Endothelial cell of umbilical vein (primary cell): ENCODE measurements at regions not wholly inside any gene's neighbourhood (a gene's known extent, or its start where the extent isn't known, plus 50 kb on each side); places are given as distances from the start of the nearest gene placed in this dataset.

Source experiments
- BruUV-seq: library from RNA; stranded (reverse); fragments of 400-500 nt; replicated peaks from 2 replicates; lab custom pipeline; 2021; lab: Mats Ljungman, UMichigan
- CTCF ChIA-PET: fragments of 300-600, 350-600 bp; sonication (Branson Sonifier 250); formaldehyde crosslinking; loops from one replicate; lab custom pipeline; 2021; ENCODE audit warnings: antibody characterized with exemption, inconsistent platforms; lab: Charles Lee
- POLR2A ChIA-PET: fragments of 300-600, 350-600 bp; sonication (Branson Sonifier 250); formaldehyde crosslinking; loops from one replicate; lab custom pipeline; 2021; ENCODE audit warnings: antibody characterized with exemption, inconsistent platforms; lab: Charles Lee
- DNase-seq: peaks from one replicate; pipeline ENCODE4 v3.0.0-alpha.2; 2011; ENCODE audit warnings: low read depth, low spot score
- FAIRE-seq: peaks from 2 replicates; lab custom pipeline; 2011; peaks lifted over from hg19 to GRCh38; lab: Jason Lieb, UNC
- H2AFZ ChIP-seq: 2 replicates; pipeline ENCODE4 v1.6.0; 2012; ENCODE audit warnings: low read depth, low read length, control low read depth, inconsistent platforms
- H3K27ac ChIP-seq: 2 replicates; pipeline ENCODE4 v1.5.1; 2011; ENCODE audit warnings: low read depth, mild to moderate bottlenecking, control low read depth, low read length, moderate library complexity; ENCODE audit not compliant: insufficient read depth
- H3K27me3 ChIP-seq, 2 experiments: 2 replicates each; pipeline versions ENCODE4 v1.6.0 to v1.6.1; 2011; ENCODE audit warnings: low read length in 2 of 2, mixed read lengths in 1 of 2; ENCODE audit not compliant: control insufficient read depth in 2 of 2, insufficient read depth in 2 of 2
- H3K36me3 ChIP-seq, 2 experiments: 2 replicates in 1 of 2; 3 replicates in 1 of 2; pipeline ENCODE4 v1.5.1; 2011; ENCODE audit warnings: low read length in 2 of 2, mild to moderate bottlenecking in 1 of 2, moderate library complexity in 1 of 2; ENCODE audit not compliant: control insufficient read depth in 2 of 2, insufficient read depth in 2 of 2; ENCODE audit errors: extremely low read depth in 1 of 2
- H3K4me1 ChIP-seq: 3 replicates; pipeline ENCODE4 v1.5.1; 2011; ENCODE audit warnings: mild to moderate bottlenecking, low read length; ENCODE audit not compliant: control insufficient read depth, insufficient read depth; ENCODE audit errors: extremely low read depth
- H3K4me2 ChIP-seq: 2 replicates; pipeline ENCODE4 v1.6.1; 2011; ENCODE audit warnings: low read length, control low read depth, mixed read lengths; ENCODE audit not compliant: insufficient read depth
- H3K4me3 ChIP-seq, 3 experiments: fragments of 200-600 bp in 1 of 3; sonication (generic), shearing (Covaris generic) in 1 of 3; replicated peaks in 1 of 3; 2 replicates each; pipeline ENCODE4 v1.5.1; 2011 to 2016; ENCODE audit warnings: control low read depth in 3 of 3, low read length in 3 of 3, mild to moderate bottlenecking in 2 of 3, inconsistent platforms in 1 of 3, low read depth in 1 of 3, moderate library complexity in 1 of 3; ENCODE audit not compliant: insufficient read depth in 1 of 3
- H3K79me2 ChIP-seq: 2 replicates; pipeline ENCODE4 v1.6.0; 2012; ENCODE audit warnings: low read length, inconsistent platforms; ENCODE audit not compliant: control insufficient read depth, insufficient read depth
- H3K9ac ChIP-seq: replicated peaks from 2 replicates; pipeline ENCODE3; 2011; ENCODE audit warnings: low read length, control low read depth; ENCODE audit not compliant: insufficient read depth; ENCODE audit errors: extremely low read depth
- H3K9me1 ChIP-seq: replicated peaks from 3 replicates; pipeline ENCODE4 v1.6.0; 2011; ENCODE audit warnings: mild to moderate bottlenecking, low read length; ENCODE audit not compliant: control insufficient read depth, insufficient read depth; ENCODE audit errors: extremely low read depth
- H3K9me3 ChIP-seq: replicated peaks from 2 replicates; pipeline ENCODE4 v1.5.1; 2012; ENCODE audit warnings: low read length, inconsistent platforms; ENCODE audit not compliant: control insufficient read depth, insufficient read depth
- H4K20me1 ChIP-seq: replicated peaks from 2 replicates; pipeline ENCODE3; 2011; ENCODE audit warnings: mild to moderate bottlenecking, low read length; ENCODE audit not compliant: control insufficient read depth, insufficient read depth; ENCODE audit errors: extremely low read depth
- EZH2 ChIP-seq: IDR thresholded peaks from 2 replicates; pipeline ENCODE4 v1.6.1; 2012; ENCODE audit warnings: borderline replicate concordance, low read depth, mild to moderate bottlenecking, moderate library complexity, low read length, inconsistent platforms; ENCODE audit not compliant: severe bottlenecking
- FOS ChIP-seq: IDR thresholded peaks from 2 replicates; pipeline ENCODE4 v1.6.1; 2011; ENCODE audit warnings: mild to moderate bottlenecking, low read length, moderate library complexity, borderline replicate concordance; ENCODE audit not compliant: insufficient read depth
- GATA2 ChIP-seq: IDR thresholded peaks from 2 replicates; pipeline ENCODE4 v1.7.0; 2011; ENCODE audit warnings: low read depth, mild to moderate bottlenecking, moderate library complexity, mixed read lengths, low read length; ENCODE audit not compliant: insufficient read length, insufficient read depth
- JUN ChIP-seq: IDR thresholded peaks from 2 replicates; pipeline ENCODE4 v1.6.1; 2011; ENCODE audit warnings: borderline replicate concordance, low read depth; ENCODE audit not compliant: insufficient read length, insufficient read depth
- MYC ChIP-seq: IDR thresholded peaks from one replicate; pipeline ENCODE4 v1.6.1; 2011; ENCODE audit warnings: mild to moderate bottlenecking, low read depth, low read length
- POLR2A ChIP-seq: IDR thresholded peaks from 2 replicates; pipeline ENCODE4 v1.6.1; 2012; ENCODE audit warnings: low read depth, mild to moderate bottlenecking, control low read depth, low read length
- POLR2AphosphoS5 ChIP-seq: IDR thresholded peaks from 2 replicates; pipeline ENCODE4 v1.6.1; 2012; ENCODE audit warnings: low read depth, mild to moderate bottlenecking, control low read depth, low read length, moderate library complexity; ENCODE audit not compliant: insufficient read depth
- dilution Hi-C: fragments of 300-500 bp; cut with MboI; formaldehyde crosslinking; loops from one replicate; pipeline ENCODE4 v1.15.0; 2019; ENCODE audit warnings: low sequenced_read_pairs; ENCODE audit not compliant: extremely low pct_ligation_motif_present
- intact Hi-C: fragments of 100-400 bp; cut with micrococcal nuclease; formaldehyde crosslinking; loops from one replicate; pipeline ENCODE4 v1.10.0; 2022
- TF ChIP-seq, protein P1 (sequence below), 2 donors: IDR thresholded peaks; 1 replicate in 1 of 2; 2 replicates in 1 of 2; pipeline ENCODE4 v1.5.1; 2011; ENCODE audit warnings: low read length in 2 of 2, mild to moderate bottlenecking in 2 of 2, moderate library complexity in 2 of 2, control low read depth in 1 of 2, inconsistent platforms in 1 of 2, low read depth in 1 of 2; ENCODE audit not compliant: insufficient read depth in 1 of 2; ENCODE audit errors: extremely low read depth in 1 of 2
- TF ChIP-seq, protein P2 (sequence below): IDR thresholded peaks from 2 replicates; pipeline ENCODE4 v1.6.1; 2011; ENCODE audit not compliant: insufficient read depth, insufficient read length

DNA sequence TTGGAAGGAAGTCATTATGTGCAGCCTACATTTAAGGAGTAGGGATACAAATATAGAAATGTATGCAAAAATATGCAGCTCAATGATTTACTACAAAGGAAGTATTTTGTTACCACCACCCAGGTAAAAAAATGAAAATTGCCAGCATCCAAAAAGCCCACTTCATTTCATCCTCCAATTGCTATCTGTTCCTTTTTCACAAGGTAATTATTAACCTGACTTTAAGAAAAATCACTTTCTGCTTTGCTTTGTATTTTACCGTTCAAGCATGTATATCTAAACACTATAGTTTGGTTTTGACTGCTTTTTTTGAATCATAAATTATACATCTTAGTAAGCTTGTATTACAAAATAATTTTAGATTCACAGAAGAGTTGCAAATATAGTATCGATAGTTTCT lies 768.5 kb upstream of the GJE1 start:
- Histone ChIP-seq H3K27me3 (no peaks in the 10 kb centered on the region), H3K4me2 (no peak overlapping the region), H2AFZ (no peak overlapping the region), H3K9me3 (no peaks in the 10 kb centered on the region), H3K4me3 (no peak overlapping the region), H3K4me1 (no peaks in the 10 kb centered on the region), H4K20me1 (no peaks in the 10 kb centered on the region), H3K36me3 (no peaks in the 10 kb centered on the region), H3K79me2 (no peaks in the 10 kb centered on the region), H3K9ac (no peak overlapping the region), H3K9me1 (no peaks in the 10 kb centered on the region), H3K27ac (no peak overlapping the region)
- BruUV-seq, result no TSS peak
- ChIA-PET POLR2A (no interaction called here), CTCF (no interaction called here)
- no peak for FAIRE-seq
- dilution Hi-C loops (no loop called here), intact Hi-C loops (no loop called here)
- TF ChIP-seq, protein P1, sequence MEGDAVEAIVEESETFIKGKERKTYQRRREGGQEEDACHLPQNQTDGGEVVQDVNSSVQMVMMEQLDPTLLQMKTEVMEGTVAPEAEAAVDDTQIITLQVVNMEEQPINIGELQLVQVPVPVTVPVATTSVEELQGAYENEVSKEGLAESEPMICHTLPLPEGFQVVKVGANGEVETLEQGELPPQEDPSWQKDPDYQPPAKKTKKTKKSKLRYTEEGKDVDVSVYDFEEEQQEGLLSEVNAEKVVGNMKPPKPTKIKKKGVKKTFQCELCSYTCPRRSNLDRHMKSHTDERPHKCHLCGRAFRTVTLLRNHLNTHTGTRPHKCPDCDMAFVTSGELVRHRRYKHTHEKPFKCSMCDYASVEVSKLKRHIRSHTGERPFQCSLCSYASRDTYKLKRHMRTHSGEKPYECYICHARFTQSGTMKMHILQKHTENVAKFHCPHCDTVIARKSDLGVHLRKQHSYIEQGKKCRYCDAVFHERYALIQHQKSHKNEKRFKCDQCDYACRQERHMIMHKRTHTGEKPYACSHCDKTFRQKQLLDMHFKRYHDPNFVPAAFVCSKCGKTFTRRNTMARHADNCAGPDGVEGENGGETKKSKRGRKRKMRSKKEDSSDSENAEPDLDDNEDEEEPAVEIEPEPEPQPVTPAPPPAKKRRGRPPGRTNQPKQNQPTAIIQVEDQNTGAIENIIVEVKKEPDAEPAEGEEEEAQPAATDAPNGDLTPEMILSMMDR (IDR thresholded peaks at IDR 0.05; ENCODE audit: extremely low read depth in 1 of 2, insufficient read depth in 1 of 2, low read depth in 1 of 2, low read length in 2 of 2), result no peak
- TF ChIP-seq JUN (no peak), GATA2 (no peak), EZH2 (no peak), MYC (no peak), POLR2AphosphoS5 (no peak), POLR2A (no peak), FOS (no peak)
- TF ChIP-seq, protein P2, sequence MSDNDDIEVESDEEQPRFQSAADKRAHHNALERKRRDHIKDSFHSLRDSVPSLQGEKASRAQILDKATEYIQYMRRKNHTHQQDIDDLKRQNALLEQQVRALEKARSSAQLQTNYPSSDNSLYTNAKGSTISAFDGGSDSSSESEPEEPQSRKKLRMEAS, result no peak
- DNase-seq, result no peak
